ENCODE measurements at regions not wholly inside any gene's neighbourhood (a gene's known extent, or its start where the extent isn't known, plus 50 kb on each side); places are given as distances from the start of the nearest gene placed in this dataset.

DNA sequence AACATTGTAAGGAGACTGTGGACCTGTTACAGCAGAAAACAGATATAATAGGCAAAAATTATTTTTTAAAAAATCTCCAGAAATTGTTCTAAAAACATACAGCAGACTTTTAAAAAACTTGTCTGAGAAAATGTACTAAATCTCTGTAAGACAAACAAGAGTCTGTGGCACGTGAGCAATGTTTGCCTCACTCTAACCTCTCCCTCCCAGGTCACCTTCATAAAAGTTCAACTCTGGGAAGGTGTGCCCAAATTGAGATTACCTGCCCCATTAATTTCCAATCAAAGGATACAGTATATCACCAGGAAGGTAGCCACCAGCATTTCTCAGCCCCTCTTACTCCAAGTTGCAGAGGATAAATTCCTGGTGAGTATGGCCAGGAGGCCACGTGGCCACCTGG lies 992.7 kb downstream of the TMEM182 start:
- Histone ChIP-seq H2BK5ac (ENCODE audit: insufficient read length, low read length) (no peak overlapping the region), H3K4me2 (ENCODE audit: insufficient read depth, insufficient read length, low read length) (no peak overlapping the region), H2BK20ac (ENCODE audit: low read depth, low read length, poor library complexity, severe bottlenecking) (no peak overlapping the region), H3K79me1 (ENCODE audit: insufficient read depth, low read depth, low read length, poor library complexity, severe bottlenecking) (no peaks in the 10 kb centered on the region), H3K27ac (ENCODE audit: insufficient read length, low read depth, low read length) (no peak overlapping the region), H4K91ac (ENCODE audit: insufficient read length, low read depth, low read length) (no peak overlapping the region), H3K23ac (ENCODE audit: insufficient read length, low read depth, low read length) (no peak overlapping the region), H3K4me1 (ENCODE audit: insufficient read depth, low read length) (no peaks in the 10 kb centered on the region), H2BK15ac (ENCODE audit: low read depth, low read length) (no peak overlapping the region), H4K5ac (ENCODE audit: insufficient read length, low read depth, low read length) (no peak overlapping the region), H2BK120ac (ENCODE audit: low read depth, low read length, poor library complexity, severe bottlenecking) (no peak overlapping the region), H2AFZ (ENCODE audit: low read length) (no peak overlapping the region), H3K18ac (ENCODE audit: insufficient read length, low read depth, low read length) (no peak overlapping the region), H3K56ac (ENCODE audit: insufficient read length, low read depth, low read length) (no peak overlapping the region), H3K14ac (ENCODE audit: insufficient read depth, low read length) (no peak overlapping the region), H4K20me1 (ENCODE audit: control insufficient read depth, insufficient read depth, insufficient read length) (no peaks in the 10 kb centered on the region), H3K9me3 (ENCODE audit: control insufficient read depth, low read depth, low read length) (no peaks in the 10 kb centered on the region), H3K27me3 (ENCODE audit: insufficient read depth, low read length) (no peaks in the 10 kb centered on the region), H3K4ac (ENCODE audit: low read depth, low read length) (no peak overlapping the region), H3K23me2 (ENCODE audit: insufficient read length, low read depth, low read length, poor library complexity, severe bottlenecking) (no peaks in the 10 kb centered on the region), H2AK5ac (ENCODE audit: insufficient read length, low read length) (no peak overlapping the region), H3K79me2 (ENCODE audit: insufficient read depth, low read length) (no peaks in the 10 kb centered on the region), H3T11ph (ENCODE audit: low read length) (no peak overlapping the region), H3K9ac (ENCODE audit: extremely low read depth, insufficient read length, low read length) (no peak overlapping the region), H4K8ac (replicated peaks; ENCODE audit: insufficient read length, low read depth, low read length) (no peak overlapping the region), H2BK12ac (ENCODE audit: insufficient read length, low read depth, low read length) (no peak overlapping the region)
- WGBS (ENCODE audit: extremely low coverage, insufficient read length, low lambda C conversion rate): no CpG with 5 or more reads among the region's 2 CpGs
- no peak for DNase-seq
- Mint-ChIP-seq H3K4me3 (no peak overlapping the region), H3K36me3 (ENCODE audit: insufficient read depth in 1 of 3, low read depth in 3 of 3) (no peaks in the 10 kb centered on the region; a peak in 1 of 7 replicates), H3K9me3 (peaks cover 0 to 3% of the 10 kb centered on the region in 2 experiments; a peak in 1 of 5 replicates), H3K27ac (no peak overlapping the region), H3K27me3 (ENCODE audit: low read depth) (no peaks in the 10 kb centered on the region; the same call in none of the 2 replicates), H3K4me1 (no peaks in the 10 kb centered on the region)
- TF ChIP-seq, protein P1, sequence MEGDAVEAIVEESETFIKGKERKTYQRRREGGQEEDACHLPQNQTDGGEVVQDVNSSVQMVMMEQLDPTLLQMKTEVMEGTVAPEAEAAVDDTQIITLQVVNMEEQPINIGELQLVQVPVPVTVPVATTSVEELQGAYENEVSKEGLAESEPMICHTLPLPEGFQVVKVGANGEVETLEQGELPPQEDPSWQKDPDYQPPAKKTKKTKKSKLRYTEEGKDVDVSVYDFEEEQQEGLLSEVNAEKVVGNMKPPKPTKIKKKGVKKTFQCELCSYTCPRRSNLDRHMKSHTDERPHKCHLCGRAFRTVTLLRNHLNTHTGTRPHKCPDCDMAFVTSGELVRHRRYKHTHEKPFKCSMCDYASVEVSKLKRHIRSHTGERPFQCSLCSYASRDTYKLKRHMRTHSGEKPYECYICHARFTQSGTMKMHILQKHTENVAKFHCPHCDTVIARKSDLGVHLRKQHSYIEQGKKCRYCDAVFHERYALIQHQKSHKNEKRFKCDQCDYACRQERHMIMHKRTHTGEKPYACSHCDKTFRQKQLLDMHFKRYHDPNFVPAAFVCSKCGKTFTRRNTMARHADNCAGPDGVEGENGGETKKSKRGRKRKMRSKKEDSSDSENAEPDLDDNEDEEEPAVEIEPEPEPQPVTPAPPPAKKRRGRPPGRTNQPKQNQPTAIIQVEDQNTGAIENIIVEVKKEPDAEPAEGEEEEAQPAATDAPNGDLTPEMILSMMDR (conservative IDR thresholded peaks at IDR 0.05): no peak

Data from H9 (cell line).